ENCODE measurements at regions not wholly inside any gene's neighbourhood (a gene's known extent, or its start where the extent isn't known, plus 50 kb on each side); places are given as distances from the start of the nearest gene placed in this dataset.
"Not testable (repeated sequence)": the region's sequence is repeated elsewhere in the genome, so short reads cannot be mapped to it uniquely, and the experiment has no call there.

DNA sequence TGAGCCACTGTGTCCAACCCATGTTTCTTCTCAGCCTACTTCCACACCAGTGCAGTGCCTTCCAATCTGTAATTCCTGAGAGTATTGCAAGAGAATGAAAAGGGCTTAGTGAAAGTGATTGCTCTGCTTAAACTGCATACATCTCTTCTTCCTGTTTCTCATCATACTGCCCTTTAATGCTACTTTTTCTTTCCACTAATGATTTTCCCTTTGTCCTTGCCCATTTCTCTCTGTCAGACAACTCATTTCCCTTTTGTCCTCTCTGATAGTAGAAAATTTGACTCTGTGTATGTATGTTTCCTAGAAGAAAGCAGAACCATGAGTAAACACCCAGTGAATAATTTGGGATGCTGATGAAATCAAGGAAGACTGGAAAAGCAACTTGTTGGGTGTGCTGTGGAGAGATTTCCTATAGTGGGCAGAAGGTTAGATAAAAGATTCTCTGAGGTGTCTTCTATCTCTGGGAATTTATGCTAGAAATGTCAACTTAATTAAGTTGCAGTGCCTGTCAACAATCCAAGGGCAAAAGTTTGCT, 102.2 kb upstream of the CHD1 start:
- Histone ChIP-seq H3K4me1 (peaks cover 7% of the 10 kb centered on the region), H3K27me3 (no peaks in the 10 kb centered on the region), H3K9me3 (no peaks in the 10 kb centered on the region), H3K4me3 (no peak overlapping the region), H3K9ac (ENCODE audit: low read depth in 2 of 2, low read length in 2 of 2) (no peak overlapping the region), H3K27ac (no peak overlapping the region), H3K36me3 (no peaks in the 10 kb centered on the region)
- TF ChIP-seq, protein P1, sequence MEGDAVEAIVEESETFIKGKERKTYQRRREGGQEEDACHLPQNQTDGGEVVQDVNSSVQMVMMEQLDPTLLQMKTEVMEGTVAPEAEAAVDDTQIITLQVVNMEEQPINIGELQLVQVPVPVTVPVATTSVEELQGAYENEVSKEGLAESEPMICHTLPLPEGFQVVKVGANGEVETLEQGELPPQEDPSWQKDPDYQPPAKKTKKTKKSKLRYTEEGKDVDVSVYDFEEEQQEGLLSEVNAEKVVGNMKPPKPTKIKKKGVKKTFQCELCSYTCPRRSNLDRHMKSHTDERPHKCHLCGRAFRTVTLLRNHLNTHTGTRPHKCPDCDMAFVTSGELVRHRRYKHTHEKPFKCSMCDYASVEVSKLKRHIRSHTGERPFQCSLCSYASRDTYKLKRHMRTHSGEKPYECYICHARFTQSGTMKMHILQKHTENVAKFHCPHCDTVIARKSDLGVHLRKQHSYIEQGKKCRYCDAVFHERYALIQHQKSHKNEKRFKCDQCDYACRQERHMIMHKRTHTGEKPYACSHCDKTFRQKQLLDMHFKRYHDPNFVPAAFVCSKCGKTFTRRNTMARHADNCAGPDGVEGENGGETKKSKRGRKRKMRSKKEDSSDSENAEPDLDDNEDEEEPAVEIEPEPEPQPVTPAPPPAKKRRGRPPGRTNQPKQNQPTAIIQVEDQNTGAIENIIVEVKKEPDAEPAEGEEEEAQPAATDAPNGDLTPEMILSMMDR (IDR thresholded peaks at IDR 0.05): no peak
- no peak for DNase-seq
- intact Hi-C loops (cut with DNase I): loop anchor here (5.0 kb wide), 1 partner anchor 124 kb away; no protein-coding TSS in a partner anchor

GRCh38 chr5:99029172-99029571, 100.4 kb upstream of the CHD1 start:
- no peak for DNase-seq
- intact Hi-C loops (cut with DNase I): no loop called here
- no peaks in the 10 kb centered on the region for H3K9me3 ChIP-seq
- H3K4me1 ChIP-seq: peaks cover 7% of the 10 kb centered on the region
- H3K36me3 ChIP-seq: no peaks in the 10 kb centered on the region
- TF ChIP-seq, protein P1 (IDR thresholded peaks at IDR 0.05): no peak
- H3K4me3 ChIP-seq: no peak overlapping the region
- no peak overlapping the region for H3K27ac ChIP-seq
- H3K9ac ChIP-seq (ENCODE audit: low read depth in 2 of 2, low read length in 2 of 2): no peak overlapping the region
- H3K27me3 ChIP-seq: no peaks in the 10 kb centered on the region

- H3K27ac ChIP-seq: not testable (repeated sequence)
Observed at GRCh38 chr5:99028170-99028569, 99.4 kb upstream of the CHD1 start.

GRCh38 chr5:99025298-99026045, 96.7 kb upstream of the CHD1 start:
- Histone ChIP-seq H3K9ac (ENCODE audit: low read depth in 2 of 2, low read length in 2 of 2) (peak overlapping the region in 1 of 2 donors; percentile 14), H3K36me3 (no peaks in the 10 kb centered on the region), H3K27ac (peak overlapping the region; percentile 7), H3K9me3 (no peaks in the 10 kb centered on the region), H3K27me3 (no peaks in the 10 kb centered on the region), H3K4me1 (peaks cover 4% of the 10 kb centered on the region), H3K4me3 (no peak overlapping the region)
- TF ChIP-seq, protein P1 (IDR thresholded peaks at IDR 0.05): no peak
- DNase-seq: peak; percentile 41
- intact Hi-C loops (cut with DNase I): no loop called here

More at GRCh38 chr5:99028170-99028569, 99.4 kb upstream of the CHD1 start:
- H3K27me3 ChIP-seq; intact Hi-C loops (cut with DNase I); DNase-seq; H3K9ac ChIP-seq (ENCODE audit: low read depth in 2 of 2, low read length in 2 of 2); H3K4me1 ChIP-seq; H3K9me3 ChIP-seq; H3K36me3 ChIP-seq; H3K4me3 ChIP-seq: not testable (repeated sequence)

- Histone ChIP-seq H3K4me3 (no peak overlapping the region), H3K36me3 (no peaks in the 10 kb centered on the region), H3K9me3 (no peaks in the 10 kb centered on the region), H3K9ac (ENCODE audit: low read depth in 2 of 2, low read length in 2 of 2) (no peak overlapping the region), H3K27me3 (no peaks in the 10 kb centered on the region), H3K27ac (no peak overlapping the region), H3K4me1 (peaks cover 4% of the 10 kb centered on the region)
- no peak for DNase-seq
- intact Hi-C loops (cut with DNase I): no loop called here
- TF ChIP-seq, protein P1 (IDR thresholded peaks at IDR 0.05): no peak
Observed at GRCh38 chr5:99023330-99023729, 94.5 kb upstream of the CHD1 start.

DNA sequence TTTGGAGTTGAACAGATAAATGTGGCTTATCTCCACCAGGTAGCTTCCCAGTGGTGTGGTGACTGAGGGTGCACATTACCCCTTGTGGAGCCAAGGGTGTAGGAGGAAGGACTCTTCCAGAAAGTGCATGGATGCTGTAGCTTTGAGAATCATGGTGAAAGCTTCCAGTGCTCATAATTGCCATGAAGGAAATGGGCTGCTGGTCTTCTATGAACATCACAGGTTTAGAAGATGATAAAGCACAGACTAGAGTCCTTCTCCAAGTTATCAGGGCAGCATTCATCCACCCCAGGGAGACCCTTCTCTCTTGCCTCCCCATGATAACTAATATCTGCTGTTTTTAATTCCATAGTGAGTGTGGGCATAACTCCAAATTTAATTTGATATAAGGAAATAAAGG, 93.4 kb upstream of the CHD1 start:
- intact Hi-C loops (cut with DNase I): no loop called here
- TF ChIP-seq, protein P1 (IDR thresholded peaks at IDR 0.05): no peak

More for the DNA sequence above, 93.4 kb upstream of the CHD1 start:
- Histone ChIP-seq H3K27me3 (no peaks in the 10 kb centered on the region), H3K36me3 (no peaks in the 10 kb centered on the region), H3K4me1 (peaks cover 4% of the 10 kb centered on the region), H3K4me3 (no peak overlapping the region), H3K9me3 (no peaks in the 10 kb centered on the region), H3K9ac (ENCODE audit: low read depth in 2 of 2, low read length in 2 of 2) (no peak overlapping the region), H3K27ac (peak overlapping the region; percentile 66)
- peak; percentile 27 for DNase-seq
